NCI-H146 (cell line): ENCODE measurements at regions not wholly inside any gene's neighbourhood (a gene's known extent, or its start where the extent isn't known, plus 50 kb on each side); places are given as distances from the start of the nearest gene placed in this dataset.

ENCODE experiments used
- DNase-seq: peaks from one replicate; lab custom pipeline; 2025; lab: John Stamatoyannopoulos, UW

GRCh38 chr3:53949541-53949940, 57.9 kb upstream of the SELENOK start:
- peak; percentile 70 for DNase-seq

GRCh38 chr3:53948174-53948573, 56.5 kb upstream of the SELENOK start:
- no peak for DNase-seq

DNA sequence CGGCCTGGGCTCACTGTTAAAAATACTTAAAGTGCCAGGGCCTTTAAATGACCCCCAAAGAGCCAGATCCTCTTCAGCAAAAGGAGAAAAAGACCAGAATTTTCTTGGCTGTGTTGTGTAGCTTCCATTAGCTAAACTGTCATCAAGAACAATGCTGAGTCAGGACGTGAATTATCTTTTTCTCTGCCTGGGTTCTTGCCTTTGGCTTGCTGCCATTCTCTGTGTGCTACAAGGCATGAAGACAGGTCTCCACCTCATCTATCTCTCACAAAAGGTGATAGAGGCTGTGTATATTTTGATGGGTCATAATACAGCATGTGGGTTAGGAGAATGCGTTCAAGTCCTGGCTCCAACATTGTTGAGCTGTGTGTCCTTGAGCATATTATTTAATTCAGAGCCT, 52.4 kb upstream of the SELENOK start:
- no peak for DNase-seq

GRCh38 chr3:53941950-53942349, 50.3 kb upstream of the SELENOK start:
- peak; percentile 1 for DNase-seq
